ENCODE measurements at regions not wholly inside any gene's neighbourhood (a gene's known extent, or its start where the extent isn't known, plus 50 kb on each side); places are given as distances from the start of the nearest gene placed in this dataset.

DNA sequence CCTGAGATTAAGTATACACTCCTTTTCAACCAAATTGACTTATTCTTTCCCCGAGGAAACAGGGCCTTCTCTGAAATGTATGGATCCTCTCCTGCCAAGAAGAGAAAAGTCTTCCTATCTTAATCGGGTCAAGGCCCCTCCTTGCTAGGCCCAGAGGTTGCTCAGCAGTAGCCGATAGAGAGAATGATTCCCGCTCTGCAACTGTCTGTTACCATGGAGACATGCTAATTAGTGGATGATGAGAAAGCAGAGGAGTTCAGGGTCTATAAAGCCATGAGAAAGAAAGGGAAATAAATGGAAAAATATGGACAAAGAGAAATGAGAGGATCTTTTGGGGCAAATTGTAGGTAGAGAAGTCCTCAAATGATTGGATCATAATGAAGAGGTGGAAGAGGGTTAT, 103.5 kb downstream of the POU4F1 start:
- no peak overlapping the region for H3K4me3 ChIP-seq (replicated peaks in 1 of 3; ENCODE audit: low read depth in 2 of 3, low read length in 3 of 3)
- Mint-ChIP-seq H3K4me3 (no peak overlapping the region), H3K36me3 (no peaks in the 10 kb centered on the region), H3K4me1 (no peaks in the 10 kb centered on the region), H3K9me3 (peaks cover 0 to 14% (median 7%) of the 10 kb centered on the region in 7 donors), H3K27me3 (ENCODE audit: low read depth in 3 of 3) (peaks cover 0 to 2% (median 0%) of the 10 kb centered on the region in 3 donors), H3K27ac (no peak overlapping the region)
- H3K27me3 ChIP-seq (ENCODE audit: control insufficient read depth in 2 of 2, insufficient read depth in 2 of 2, low read length in 2 of 2), result no peaks in the 10 kb centered on the region
- 100% methylated on average over 4 of the region's 4 CpGs for WGBS (ENCODE audit: insufficient coverage)
- no peak for DNase-seq
- H3K36me3 ChIP-seq (replicated peaks in 1 of 2; ENCODE audit: control insufficient read depth in 1 of 2, insufficient read depth in 2 of 2, low read length in 2 of 2), result no peaks in the 10 kb centered on the region
- TF ChIP-seq, protein P1, sequence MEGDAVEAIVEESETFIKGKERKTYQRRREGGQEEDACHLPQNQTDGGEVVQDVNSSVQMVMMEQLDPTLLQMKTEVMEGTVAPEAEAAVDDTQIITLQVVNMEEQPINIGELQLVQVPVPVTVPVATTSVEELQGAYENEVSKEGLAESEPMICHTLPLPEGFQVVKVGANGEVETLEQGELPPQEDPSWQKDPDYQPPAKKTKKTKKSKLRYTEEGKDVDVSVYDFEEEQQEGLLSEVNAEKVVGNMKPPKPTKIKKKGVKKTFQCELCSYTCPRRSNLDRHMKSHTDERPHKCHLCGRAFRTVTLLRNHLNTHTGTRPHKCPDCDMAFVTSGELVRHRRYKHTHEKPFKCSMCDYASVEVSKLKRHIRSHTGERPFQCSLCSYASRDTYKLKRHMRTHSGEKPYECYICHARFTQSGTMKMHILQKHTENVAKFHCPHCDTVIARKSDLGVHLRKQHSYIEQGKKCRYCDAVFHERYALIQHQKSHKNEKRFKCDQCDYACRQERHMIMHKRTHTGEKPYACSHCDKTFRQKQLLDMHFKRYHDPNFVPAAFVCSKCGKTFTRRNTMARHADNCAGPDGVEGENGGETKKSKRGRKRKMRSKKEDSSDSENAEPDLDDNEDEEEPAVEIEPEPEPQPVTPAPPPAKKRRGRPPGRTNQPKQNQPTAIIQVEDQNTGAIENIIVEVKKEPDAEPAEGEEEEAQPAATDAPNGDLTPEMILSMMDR (IDR thresholded peaks at IDR 0.05), result no peak
- H3K27ac ChIP-seq (ENCODE audit: low read depth in 1 of 2, low read length in 2 of 2), result no peak overlapping the region
- H3K9ac ChIP-seq (ENCODE audit: insufficient read depth, low read length, poor library complexity, severe bottlenecking), result no peak overlapping the region
- no peak overlapping the region for H3K4me2 ChIP-seq (replicated peaks; ENCODE audit: extremely low read depth, low read length, poor library complexity, severe bottlenecking)
- H3K9me3 ChIP-seq (replicated peaks in 1 of 2; ENCODE audit: control insufficient read depth in 1 of 2, insufficient read depth in 1 of 2, low read length in 2 of 2), result peaks cover 4 to 7% of the 10 kb centered on the region in 2 donors
- no peaks in the 10 kb centered on the region for H3K4me1 ChIP-seq (ENCODE audit: control insufficient read depth in 1 of 2, insufficient read depth in 2 of 2, low read length in 2 of 2)
- H3K79me2 ChIP-seq (ENCODE audit: insufficient read depth, low read length), result no peaks in the 10 kb centered on the region
- intact Hi-C loops (cut with micrococcal nuclease), result no loop called here
- no peak overlapping the region for H2AFZ ChIP-seq (ENCODE audit: insufficient read depth, low read depth, low read length, poor library complexity, severe bottlenecking)
- no peaks in the 10 kb centered on the region for H4K20me1 ChIP-seq (ENCODE audit: insufficient read depth, low read length)

DNA sequence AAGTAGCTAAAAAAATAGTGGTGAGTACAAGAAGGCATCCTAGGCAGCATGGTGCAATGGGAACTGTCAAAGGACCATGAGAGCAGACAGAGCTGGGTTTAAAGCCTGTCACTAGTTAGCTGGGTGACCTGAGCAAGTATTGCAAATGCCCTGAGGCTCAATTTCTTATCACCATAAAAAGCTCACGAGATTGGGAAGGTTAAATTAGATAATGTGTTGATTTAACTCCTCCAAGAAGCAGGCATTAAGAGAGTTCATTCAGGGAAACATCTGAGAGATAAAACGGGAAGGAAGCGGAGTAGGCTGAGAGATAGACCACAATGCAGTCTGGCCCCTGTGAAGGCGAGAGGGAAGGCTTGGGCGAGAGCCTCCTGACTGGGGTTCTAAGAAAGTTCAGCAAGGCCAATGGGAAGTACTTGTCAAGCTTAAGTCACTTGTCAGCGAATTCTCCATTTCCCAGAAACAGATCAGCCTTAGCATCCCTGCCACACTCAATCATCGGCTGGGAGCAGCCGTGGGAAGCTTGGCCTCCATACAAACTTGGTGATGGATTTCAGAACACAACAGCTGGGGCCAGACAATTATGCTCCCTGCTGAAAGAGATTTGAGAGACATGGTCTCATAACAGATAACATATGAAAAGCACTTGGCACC, 105.5 kb downstream of the POU4F1 start:
- no peak overlapping the region for H3K4me3 ChIP-seq (replicated peaks in 1 of 3; ENCODE audit: low read depth in 2 of 3, low read length in 3 of 3)
- TF ChIP-seq, protein P1 (IDR thresholded peaks at IDR 0.05), result no peak
- WGBS (ENCODE audit: insufficient coverage), result 72% methylated on average over 6 of the region's 8 CpGs
- no peaks in the 10 kb centered on the region for H3K27me3 ChIP-seq (ENCODE audit: control insufficient read depth in 2 of 2, insufficient read depth in 2 of 2, low read length in 2 of 2)
- Mint-ChIP-seq H3K27me3 (ENCODE audit: low read depth in 3 of 3) (peaks cover 0 to 2% (median 0%) of the 10 kb centered on the region in 3 donors), H3K27ac (no peak overlapping the region), H3K9me3 (peaks cover 0 to 10% (median 4%) of the 10 kb centered on the region in 7 donors), H3K4me3 (no peak overlapping the region), H3K36me3 (no peaks in the 10 kb centered on the region), H3K4me1 (no peaks in the 10 kb centered on the region)
- no peaks in the 10 kb centered on the region for H3K36me3 ChIP-seq (replicated peaks in 1 of 2; ENCODE audit: control insufficient read depth in 1 of 2, insufficient read depth in 2 of 2, low read length in 2 of 2)
- H4K20me1 ChIP-seq (ENCODE audit: insufficient read depth, low read length), result no peaks in the 10 kb centered on the region
- no peak overlapping the region for H3K27ac ChIP-seq (ENCODE audit: low read depth in 1 of 2, low read length in 2 of 2)
- H2AFZ ChIP-seq (ENCODE audit: insufficient read depth, low read depth, low read length, poor library complexity, severe bottlenecking), result no peak overlapping the region
- no peak overlapping the region for H3K9ac ChIP-seq (ENCODE audit: insufficient read depth, low read length, poor library complexity, severe bottlenecking)
- DNase-seq, result no peak
- H3K4me2 ChIP-seq (replicated peaks; ENCODE audit: extremely low read depth, low read length, poor library complexity, severe bottlenecking), result no peak overlapping the region
- intact Hi-C loops (cut with micrococcal nuclease), result no loop called here
- no peaks in the 10 kb centered on the region for H3K79me2 ChIP-seq (ENCODE audit: insufficient read depth, low read length)
- peaks cover 0 to 7% of the 10 kb centered on the region in 2 donors for H3K9me3 ChIP-seq (replicated peaks in 1 of 2; ENCODE audit: control insufficient read depth in 1 of 2, insufficient read depth in 1 of 2, low read length in 2 of 2)
- H3K4me1 ChIP-seq (ENCODE audit: control insufficient read depth in 1 of 2, insufficient read depth in 2 of 2, low read length in 2 of 2), result no peaks in the 10 kb centered on the region
